ENCODE measurements at regions not wholly inside any gene's neighbourhood (a gene's known extent, or its start where the extent isn't known, plus 50 kb on each side); places are given as distances from the start of the nearest gene placed in this dataset.

GRCh38 chr9:556199-556598 lies 285.3 kb upstream of the DMRT1 start:
- DNase-seq (ENCODE audit: low spot score): no peak
- in situ Hi-C loops (cut with MboI; ENCODE audit: low pct_unique_long_range_greater_than_20kb, low sequenced_read_pairs, unreplicated experiment): no loop called here
- no peak for TF ChIP-seq CTCF (IDR thresholded peaks at IDR 0.05; ENCODE audit: extremely low read depth, insufficient read depth, missing control alignments)

GRCh38 chr9:556675-557074 lies 284.8 kb upstream of the DMRT1 start:
- no peak for DNase-seq (ENCODE audit: low spot score)
- in situ Hi-C loops (cut with MboI; ENCODE audit: low pct_unique_long_range_greater_than_20kb, low sequenced_read_pairs, unreplicated experiment): no loop called here
- TF ChIP-seq CTCF (IDR thresholded peaks at IDR 0.05; ENCODE audit: extremely low read depth, insufficient read depth, missing control alignments): no peak

GRCh38 chr9:557601-558201 lies 283.8 kb upstream of the DMRT1 start:
- no peak for DNase-seq (ENCODE audit: low spot score)
- no peak for TF ChIP-seq CTCF (IDR thresholded peaks at IDR 0.05; ENCODE audit: extremely low read depth, insufficient read depth, missing control alignments)
- in situ Hi-C loops (cut with MboI; ENCODE audit: low pct_unique_long_range_greater_than_20kb, low sequenced_read_pairs, unreplicated experiment): no loop called here

GRCh38 chr9:561427-561826 lies 280.1 kb upstream of the DMRT1 start:
- no peak for TF ChIP-seq CTCF (IDR thresholded peaks at IDR 0.05; ENCODE audit: extremely low read depth, insufficient read depth, missing control alignments)
- DNase-seq (ENCODE audit: low spot score): no peak
- in situ Hi-C loops (cut with MboI; ENCODE audit: low pct_unique_long_range_greater_than_20kb, low sequenced_read_pairs, unreplicated experiment): no loop called here

GRCh38 chr9:563200-563599 lies 278.3 kb upstream of the DMRT1 start:
- in situ Hi-C loops (cut with MboI; ENCODE audit: low pct_unique_long_range_greater_than_20kb, low sequenced_read_pairs, unreplicated experiment): no loop called here
- no peak for TF ChIP-seq CTCF (IDR thresholded peaks at IDR 0.05; ENCODE audit: extremely low read depth, insufficient read depth, missing control alignments)
- DNase-seq (ENCODE audit: low spot score): no peak

- in situ Hi-C loops (cut with MboI; ENCODE audit: low pct_unique_long_range_greater_than_20kb, low sequenced_read_pairs, unreplicated experiment): no loop called here
- no peak for DNase-seq (ENCODE audit: low spot score)
- no peak for TF ChIP-seq CTCF (IDR thresholded peaks at IDR 0.05; ENCODE audit: extremely low read depth, insufficient read depth, missing control alignments)
These were observed 276.0 kb upstream of the DMRT1 start for GRCh38 chr9:565528-565927.
